HG02678 (cell line): ENCODE measurements at regions not wholly inside any gene's neighbourhood (a gene's known extent, or its start where the extent isn't known, plus 50 kb on each side); places are given as distances from the start of the nearest gene placed in this dataset.
"Not testable (repeated sequence)": the region's sequence is repeated elsewhere in the genome, so short reads cannot be mapped to it uniquely, and the experiment has no call there.

ENCODE experiments used
- ATAC-seq: cut with Tn5 transposase; IDR thresholded peaks from one replicate; pipeline ENCODE4 v1.9.1; 2021; ENCODE audit warnings: mild to moderate bottlenecking, moderate library complexity; ENCODE audit not compliant: unreplicated experiment

GRCh38 chr16:85237817-85238216 is 125.5 kb upstream of the CIBAR2 start:
- no peak for ATAC-seq

DNA sequence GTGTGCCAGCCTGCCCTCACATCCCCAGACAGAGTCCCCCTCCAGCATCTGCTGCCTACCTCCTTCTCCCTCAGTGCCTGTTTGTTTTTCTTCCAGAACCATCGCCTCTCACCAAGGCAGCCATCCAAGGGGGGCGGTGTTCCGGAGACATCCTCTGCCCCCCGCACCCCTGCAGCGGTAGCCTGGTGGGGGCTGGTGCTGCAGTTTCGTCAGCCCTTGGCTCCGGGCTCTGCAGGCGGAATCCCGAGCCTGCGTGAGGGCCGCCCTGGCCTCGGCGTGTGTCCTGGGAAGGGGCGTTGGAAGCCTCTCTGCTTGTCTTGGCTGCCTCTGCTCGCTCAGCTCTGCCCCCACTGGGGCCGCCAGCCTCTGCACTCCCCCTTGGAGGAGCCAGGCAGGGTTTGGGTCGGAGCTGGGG is 126.0 kb upstream of the CIBAR2 start:
- ATAC-seq: no peak

DNA sequence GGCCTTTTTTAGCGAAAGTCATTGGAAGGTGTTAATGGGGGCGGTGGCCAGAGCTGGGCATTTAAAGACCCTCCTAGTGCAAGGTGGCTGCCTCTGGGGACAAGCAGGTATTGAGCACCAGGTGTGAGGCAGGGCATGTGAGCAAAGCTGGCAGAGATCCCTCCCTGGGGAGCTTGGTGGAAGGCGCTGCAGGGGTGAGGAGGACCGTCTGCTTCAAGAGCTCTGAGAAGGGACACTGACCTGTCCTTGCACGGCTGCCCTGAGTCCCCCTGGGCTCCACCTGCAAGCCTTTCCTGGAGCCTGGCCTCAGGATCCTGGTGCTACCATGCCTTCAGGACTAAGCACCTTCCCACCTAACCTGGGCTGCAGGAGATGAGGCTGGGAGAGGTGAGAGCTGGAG is 127.0 kb upstream of the CIBAR2 start:
- no peak for ATAC-seq

DNA sequence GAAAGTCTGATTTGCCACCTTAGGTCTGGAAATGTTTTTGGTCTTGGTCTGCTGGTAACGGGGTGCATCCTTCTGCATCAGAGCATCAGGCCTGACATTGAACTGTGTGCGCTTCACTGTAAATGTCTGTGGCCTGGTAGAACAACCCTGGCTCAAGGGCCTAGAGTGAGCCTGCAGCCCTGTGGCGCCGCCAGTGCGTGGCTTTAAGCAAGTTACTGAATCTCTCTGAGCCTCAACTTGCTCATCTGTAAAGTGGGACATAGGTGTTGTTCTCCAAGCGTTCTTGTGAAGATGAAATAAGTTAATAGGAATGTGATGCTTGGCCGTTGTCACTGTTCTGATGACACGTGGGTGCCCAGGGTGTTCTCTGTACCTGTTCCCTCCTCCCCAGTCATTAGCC is 127.6 kb upstream of the CIBAR2 start:
- no peak for ATAC-seq

DNA sequence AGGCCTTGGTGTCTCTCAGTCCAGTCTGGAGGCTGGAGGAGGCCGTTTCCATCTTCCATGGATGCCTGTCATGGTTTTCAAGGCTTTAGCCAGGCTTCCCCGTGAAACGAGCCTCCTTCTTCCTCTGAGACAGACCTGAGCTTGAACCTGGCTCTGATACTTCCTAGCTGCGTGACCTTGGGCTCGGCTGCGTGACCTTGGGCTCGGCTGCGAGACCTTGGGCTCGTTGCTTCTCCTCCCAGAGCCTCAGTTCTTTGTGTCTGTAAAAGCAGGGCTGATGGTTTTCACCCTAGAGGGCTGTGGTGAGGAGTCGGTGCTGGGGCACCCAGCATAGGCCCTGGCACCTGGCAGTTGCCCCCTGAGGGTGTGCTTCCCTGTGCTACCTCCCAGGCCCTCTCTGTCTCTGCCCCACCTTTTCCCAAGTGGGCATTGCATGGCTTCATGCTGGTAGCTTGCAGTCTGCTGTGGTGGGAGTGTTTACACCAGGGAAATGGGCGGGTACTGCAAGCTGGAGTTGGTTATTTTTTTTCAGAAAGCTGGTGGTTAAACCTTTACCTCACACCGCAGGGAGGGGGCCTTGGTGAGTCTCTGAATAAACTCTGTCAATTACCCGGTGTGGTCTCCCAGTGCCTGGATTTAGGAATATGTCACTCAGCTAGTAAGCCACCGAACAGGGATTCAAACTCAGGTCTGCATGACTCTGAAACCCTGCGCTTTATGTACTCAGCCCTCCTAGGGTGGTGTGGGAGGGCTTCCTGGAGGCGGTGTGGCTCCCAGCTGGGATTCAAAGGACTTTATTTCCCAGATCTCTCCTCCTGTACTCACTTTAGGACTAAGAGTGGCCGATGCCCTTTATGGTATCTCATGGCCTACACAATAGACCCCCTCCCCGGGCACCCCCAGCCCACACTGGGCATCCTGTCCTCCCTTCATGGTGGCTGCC is 129.0 kb upstream of the CIBAR2 start:
- ATAC-seq: no peak

DNA sequence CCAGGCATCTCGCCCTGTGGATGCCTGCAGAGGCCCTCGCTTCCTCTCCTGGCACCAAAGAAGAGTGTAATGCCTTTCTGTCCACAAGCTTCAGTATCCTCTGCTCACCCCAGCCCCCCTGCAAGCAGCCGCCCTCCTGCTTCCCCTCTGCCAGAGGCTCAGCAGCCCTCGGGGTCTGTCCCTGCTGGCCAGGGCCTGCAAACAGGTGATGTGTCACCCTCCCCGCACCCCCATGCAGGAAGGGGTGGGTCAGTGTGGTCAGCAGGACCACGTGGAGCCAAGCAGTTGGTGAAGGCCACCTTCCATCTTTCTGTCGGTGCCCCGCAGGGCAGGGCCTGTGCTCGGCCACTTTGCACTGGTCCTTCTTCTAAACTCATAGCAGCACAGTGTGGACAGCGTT is 129.9 kb upstream of the CIBAR2 start:
- ATAC-seq: no peak

DNA sequence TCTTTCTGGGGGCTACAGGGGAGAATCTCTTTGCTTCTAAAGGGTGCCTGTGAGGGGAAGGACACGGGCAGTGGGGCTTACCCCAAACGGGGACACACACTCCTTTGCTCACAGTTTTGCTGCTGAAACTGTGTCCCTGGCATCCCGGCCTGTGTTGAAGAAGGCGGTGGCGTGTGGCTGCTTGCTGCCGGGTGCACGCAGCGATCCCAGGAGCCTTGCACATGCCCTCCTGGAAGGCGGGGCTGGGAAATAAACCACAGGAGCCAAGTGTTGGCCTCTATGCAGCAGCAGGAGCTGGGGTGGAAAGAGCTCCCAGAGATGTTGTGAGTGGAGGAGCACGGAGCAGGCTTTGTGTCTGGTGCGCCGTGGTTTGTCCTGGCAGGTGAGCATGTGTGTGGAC is 131.0 kb upstream of the CIBAR2 start:
- ATAC-seq: no peak

GRCh38 chr16:85244452-85244851 is 132.2 kb upstream of the CIBAR2 start:
- not testable (repeated sequence) for ATAC-seq

- no peak for ATAC-seq
Measured at GRCh38 chr16:85245307-85246172, 133.3 kb upstream of the CIBAR2 start.

DNA sequence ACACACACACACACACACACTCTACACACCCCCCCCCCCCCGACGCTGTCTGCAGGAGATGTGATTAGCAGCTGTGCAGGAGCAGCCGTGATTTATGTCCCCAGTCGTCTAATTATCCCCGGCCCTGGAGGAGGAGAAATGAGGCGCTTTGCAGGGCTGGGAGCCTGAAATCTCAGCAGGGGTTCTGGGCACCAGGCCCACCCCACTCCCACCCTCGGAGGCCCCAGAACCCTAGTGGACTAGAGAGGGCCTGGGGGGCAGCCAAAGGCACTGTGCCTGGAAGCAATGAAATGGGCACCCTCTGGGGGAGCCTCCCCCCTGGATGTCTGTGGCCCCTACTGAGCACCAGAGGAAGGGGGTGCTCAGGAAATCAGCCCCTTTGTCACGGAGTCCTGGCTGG is 134.2 kb upstream of the CIBAR2 start:
- ATAC-seq: no peak

DNA sequence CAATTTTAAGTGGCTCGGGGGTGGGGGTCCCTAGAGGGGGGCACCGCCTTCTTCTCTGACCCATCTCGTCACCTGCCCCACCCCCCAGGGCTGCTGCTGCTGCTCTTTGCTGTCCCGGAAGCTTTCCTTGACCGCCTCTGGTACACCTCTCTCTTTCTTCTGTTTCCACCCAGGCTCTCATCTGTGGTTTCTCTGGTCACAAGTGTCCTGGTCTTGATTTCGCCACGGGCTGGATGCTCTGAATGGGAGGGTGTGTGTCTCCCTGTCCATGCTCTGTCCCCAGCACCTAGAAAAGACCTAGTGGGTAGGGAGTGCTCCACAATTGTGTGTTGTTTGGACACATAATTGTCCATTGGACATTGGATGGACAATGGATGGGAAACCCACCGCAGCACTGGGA is 134.7 kb upstream of the CIBAR2 start:
- no peak for ATAC-seq

DNA sequence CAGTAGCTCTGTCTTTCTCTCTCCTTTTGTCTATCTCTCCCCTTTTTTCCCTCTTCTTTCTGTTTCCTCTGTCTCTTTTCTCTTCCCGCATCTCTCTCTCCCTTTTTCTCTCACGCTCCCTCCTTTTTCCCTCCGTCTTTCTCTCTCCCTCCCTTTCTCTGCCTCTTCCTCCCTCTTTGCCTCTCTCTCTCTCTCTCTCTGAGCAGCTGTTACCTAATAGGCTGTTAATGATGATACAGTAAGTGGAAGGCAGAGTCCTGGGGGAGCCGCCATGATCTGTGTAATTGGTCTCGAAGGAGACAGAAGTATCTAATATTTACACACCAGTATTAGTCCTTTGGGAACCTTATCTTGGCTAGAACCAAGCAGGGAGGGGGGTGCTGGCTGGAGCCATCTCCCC is 136.1 kb upstream of the CIBAR2 start:
- ATAC-seq: no peak

- no peak for ATAC-seq
Measured at GRCh38 chr16:85248857-85249256, 136.6 kb upstream of the CIBAR2 start.

DNA sequence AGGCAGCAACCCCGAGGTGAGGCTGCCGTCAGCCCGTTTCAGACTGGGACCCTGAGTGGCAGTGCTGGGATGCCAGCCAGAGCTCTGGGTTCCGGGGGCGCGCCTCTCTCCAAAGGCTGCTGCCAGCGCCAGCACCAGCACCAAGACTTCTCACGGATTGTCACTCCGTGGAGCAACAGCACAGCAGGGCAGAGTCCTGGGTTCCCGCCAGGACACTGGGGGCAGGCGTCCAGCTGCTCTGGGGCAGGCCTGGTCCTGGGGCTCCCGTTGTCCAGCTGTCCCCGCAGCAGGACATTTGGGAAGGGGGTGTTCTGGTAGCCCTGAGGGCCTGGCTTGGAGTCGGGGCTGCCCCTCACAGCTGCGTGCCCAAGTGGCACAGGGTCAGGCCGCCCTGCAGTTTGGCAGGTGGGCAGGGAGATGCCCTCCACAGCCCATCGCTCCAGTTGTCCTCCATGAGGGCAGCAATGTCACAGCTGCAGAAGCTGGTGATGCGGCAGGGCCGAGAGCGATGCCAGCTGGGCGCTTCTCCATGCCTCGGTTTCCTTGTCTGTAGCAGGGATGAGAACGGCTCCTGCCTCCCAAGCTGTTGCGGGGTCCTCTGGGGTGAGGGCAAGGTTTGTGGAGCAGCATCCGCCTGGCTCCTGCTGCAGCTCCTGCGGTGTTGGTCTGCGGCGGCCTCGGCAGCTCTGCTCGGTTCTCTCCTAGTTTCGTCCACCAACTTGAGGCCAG is 137.3 kb upstream of the CIBAR2 start:
- no peak for ATAC-seq

GRCh38 chr16:85250147-85250463 is 137.8 kb upstream of the CIBAR2 start:
- ATAC-seq: no peak

GRCh38 chr16:85250609-85251223 is 138.4 kb upstream of the CIBAR2 start:
- ATAC-seq: no peak

DNA sequence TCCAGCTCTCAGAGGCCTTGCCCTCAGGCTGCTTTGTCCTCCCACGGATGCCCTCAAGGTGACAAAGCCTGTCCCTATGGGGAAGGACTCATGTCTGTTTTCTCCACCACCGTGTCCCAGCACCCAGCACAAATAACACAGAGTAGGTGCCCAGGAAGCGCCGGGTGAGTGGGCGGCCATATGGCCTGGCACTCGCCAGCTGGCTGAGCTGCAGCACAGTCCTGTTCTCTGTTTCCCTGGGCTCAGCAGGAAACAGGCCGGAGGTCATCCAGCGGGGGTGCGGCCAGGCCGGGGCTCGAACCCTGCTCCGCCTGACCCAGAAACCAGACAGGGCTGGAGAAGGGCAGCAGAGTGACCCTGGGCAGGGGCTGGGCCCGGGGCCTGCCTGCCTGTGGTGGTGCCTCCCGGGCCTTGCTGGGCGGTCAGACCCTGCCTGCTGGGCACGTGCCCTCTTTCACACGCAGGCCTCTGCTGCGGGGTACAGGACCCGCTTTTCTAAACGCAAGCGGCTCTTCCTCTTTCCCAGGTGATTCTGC is 139.0 kb upstream of the CIBAR2 start:
- ATAC-seq: no peak

DNA sequence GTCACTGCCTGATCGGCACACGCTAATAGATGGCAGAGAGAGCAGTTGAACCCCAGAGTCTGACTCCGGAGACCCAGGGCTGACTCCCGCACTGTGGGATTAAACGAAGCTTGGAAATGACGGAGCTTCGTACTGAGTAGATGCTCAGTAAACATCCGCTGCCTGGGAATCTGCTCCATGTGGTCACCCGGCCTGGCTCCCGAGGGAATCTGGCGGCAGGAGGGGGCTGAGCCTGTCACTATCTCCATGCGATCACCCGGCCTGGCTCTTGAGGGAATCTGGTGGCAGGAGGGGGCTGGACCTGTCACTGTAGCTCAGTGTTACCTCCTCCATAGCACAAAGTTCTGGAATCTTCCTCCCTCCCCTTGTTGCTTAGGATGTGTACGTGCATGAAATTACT is 139.7 kb upstream of the CIBAR2 start:
- ATAC-seq: no peak

- no peak for ATAC-seq
Measured at GRCh38 chr16:85252461-85252860, 140.2 kb upstream of the CIBAR2 start.

DNA sequence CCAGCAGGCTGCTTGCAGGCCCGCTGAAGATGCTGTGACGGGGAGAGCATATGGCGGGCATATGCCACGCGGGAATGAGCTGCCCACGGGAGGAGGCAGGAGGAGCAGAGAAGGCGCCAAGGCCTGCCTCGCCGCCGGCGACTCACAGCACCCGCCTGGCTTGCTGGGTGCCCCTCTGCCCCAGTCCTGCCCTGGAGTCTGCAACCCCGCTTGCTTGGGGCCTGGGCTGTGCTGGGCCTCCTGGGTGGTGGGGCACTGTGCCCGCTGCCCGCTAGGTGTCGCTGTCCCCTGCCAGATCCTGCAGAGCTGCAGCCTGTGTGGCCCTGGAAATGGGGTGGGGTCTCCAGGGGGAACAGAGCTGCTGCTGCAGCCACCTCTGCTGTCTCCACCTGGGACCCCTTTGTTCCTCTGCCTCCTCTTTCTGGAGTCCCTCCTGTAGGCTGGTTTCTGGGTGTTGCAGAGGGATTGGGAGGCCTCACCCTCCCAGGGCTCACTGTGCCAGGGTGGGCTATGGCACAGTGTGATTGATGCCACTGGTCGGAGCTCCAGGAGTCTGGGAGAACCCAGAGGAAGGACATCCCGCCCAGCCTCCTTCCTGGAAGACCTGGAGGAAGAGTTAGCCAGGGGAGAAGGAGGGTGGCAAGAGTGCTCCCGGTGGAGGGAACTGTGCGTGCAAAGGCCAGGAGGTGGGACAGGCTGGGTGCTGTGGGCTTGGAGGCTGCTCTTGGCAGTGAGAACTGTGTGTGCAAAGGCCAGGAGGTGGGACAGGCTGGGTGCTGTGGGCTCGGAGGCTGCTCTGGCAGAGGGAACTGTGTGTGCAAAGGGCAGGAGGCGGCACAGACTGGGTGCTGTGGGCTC is 141.0 kb upstream of the CIBAR2 start:
- no peak for ATAC-seq
